Spleen (tissue), 11 donors: ENCODE measurements at regions not wholly inside any gene's neighbourhood (a gene's known extent, or its start where the extent isn't known, plus 50 kb on each side); places are given as distances from the start of the nearest gene placed in this dataset.

Experiments
- DNase-seq: peaks from one replicate; pipeline ENCODE4 v3.0.0-alpha.2; 2020
- H3K27ac ChIP-seq, 8 donors: fragments of 200-600 bp; sonication (generic) in 7 of 8; 1 replicate in 4 of 8; 2 replicates in 4 of 8; pipeline versions ENCODE4 v1.5.0 to v1.8.0; 2016 to 2021; ENCODE audit warnings: inconsistent platforms in 4 of 8, mild to moderate bottlenecking in 4 of 8, moderate library complexity in 1 of 8
- H3K27me3 ChIP-seq, 7 donors: fragments of 200-600 bp; sonication (generic) in 6 of 7; replicated peaks in 1 of 7; 1 replicate in 4 of 7; 2 replicates in 3 of 7; pipeline versions ENCODE4 v1.5.0 to v1.8.0; 2016 to 2021; ENCODE audit warnings: inconsistent platforms in 3 of 7, mild to moderate bottlenecking in 1 of 7
- H3K36me3 ChIP-seq, 6 donors: fragments of 200-600 bp; sonication (generic) in 5 of 6; 1 replicate in 4 of 6; 2 replicates in 2 of 6; pipeline versions ENCODE4 v1.5.0 to v1.8.0; 2016 to 2021; ENCODE audit warnings: inconsistent platforms in 2 of 6
- H3K4me1 ChIP-seq, 6 donors: fragments of 200-600 bp; sonication (generic) in 5 of 6; 1 replicate in 3 of 6; 2 replicates in 3 of 6; pipeline versions ENCODE4 v1.5.0 to v1.8.0; 2016 to 2021; ENCODE audit warnings: inconsistent platforms in 3 of 6
- H3K4me3 ChIP-seq, 8 donors: fragments of 200-600 bp; sonication (generic) in 7 of 8; 1 replicate in 4 of 8; 2 replicates in 4 of 8; pipeline versions ENCODE4 v1.5.0 to v1.8.0; 2016 to 2021; ENCODE audit warnings: inconsistent platforms in 4 of 8, mild to moderate bottlenecking in 4 of 8, moderate library complexity in 2 of 8
- H3K9me3 ChIP-seq, 8 donors: fragments of 200-600 bp; sonication (generic) in 7 of 8; 1 replicate in 4 of 8; 2 replicates in 4 of 8; pipeline versions ENCODE4 v1.5.0 to v1.8.0; 2016 to 2021; ENCODE audit warnings: inconsistent platforms in 4 of 8
- CTCF ChIP-seq, 11 experiments: fragments of 200-600 bp in 7 of 11; fragments of 450-650 bp in 4 of 11; sonication (generic) in 4 of 11; IDR thresholded peaks in 8 of 11; conservative IDR thresholded peaks in 3 of 11; 1 replicate in 7 of 11; 2 replicates in 4 of 11; pipeline versions ENCODE4 v1.4.0 to v1.8.0; 2016 to 2021; ENCODE audit warnings: antibody characterized with exemption in 11 of 11, inconsistent platforms in 4 of 11, mild to moderate bottlenecking in 1 of 11
- POLR2A ChIP-seq, 3 donors: fragments of 450-650 bp; IDR thresholded peaks; one replicate each; pipeline ENCODE4 v1.5.1; 2017; ENCODE audit warnings: antibody characterized with exemption in 3 of 3, mild to moderate bottlenecking in 1 of 3
- POLR2AphosphoS5 ChIP-seq, 3 donors: sonication (generic); formaldehyde crosslinking; IDR thresholded peaks; one replicate each; pipeline ENCODE4 v1.5.1; 2017; ENCODE audit warnings: antibody characterized with exemption in 3 of 3
- WGBS, 5 donors: extraction: QIAGEN DNeasy Blood & Tissue Kit in 3 of 5; methylation state at CpG; one replicate each; pipeline versions ENCODE4 v1.1.5 to v1.1.7; 2013 to 2018; 5-methylcytosine and 5-hydroxymethylcytosine counted together
- intact Hi-C: fragments of 100-400 bp; cut with DNase I; formaldehyde crosslinking; loops from one replicate; pipeline ENCODE4 v1.15.0; 2023; ENCODE audit warnings: low total_unique reads
- donor health status: healthy with polysubstance abuse.
- donor health status: DM: no; HTN: no; CAD: no; lungs with moderate emphysema.
- donor health status: DM: no; HTN: no; CAD: no.
- donor health status: Bipolar disorder and iron deficiency.
- donor health status: healthy.
- donor health status: DM: no; HTN: no; CAD: no.
- donor health status: DM: yes; HTN: yes; CAD: no.

- WGBS, 5 donors = 85 to 94% (median 92%) methylated on average over 9 to 10 of the region's 10 CpGs
- intact Hi-C loops = no loop called here
- no peak overlapping the region for H3K4me3 ChIP-seq
- no peak overlapping the region for H3K27ac ChIP-seq
- H3K9me3 ChIP-seq = no peaks in the 10 kb centered on the region
- H3K4me1 ChIP-seq = no peaks in the 10 kb centered on the region
- DNase-seq = no peak
- H3K27me3 ChIP-seq = peaks cover 0 to 10% (median 0%) of the 10 kb centered on the region in 7 donors
- TF ChIP-seq CTCF (IDR thresholded peaks at IDR 0.05 in 8 of 11, conservative IDR thresholded peaks at IDR 0.05 in 3 of 11) (no peak), POLR2AphosphoS5 (IDR thresholded peaks at IDR 0.05) (no peak), POLR2A (IDR thresholded peaks at IDR 0.05) (no peak)
- no peaks in the 10 kb centered on the region for H3K36me3 ChIP-seq
Observed at GRCh38 chr6:156389296-156389695, 387.9 kb upstream of the ARID1B start.

GRCh38 chr6:156387472-156387871 is 389.7 kb upstream of the ARID1B start:
- H3K36me3 ChIP-seq = no peaks in the 10 kb centered on the region
- H3K4me3 ChIP-seq = no peak overlapping the region
- TF ChIP-seq POLR2AphosphoS5 (IDR thresholded peaks at IDR 0.05) (no peak), POLR2A (IDR thresholded peaks at IDR 0.05) (no peak), CTCF (IDR thresholded peaks at IDR 0.05 in 8 of 11, conservative IDR thresholded peaks at IDR 0.05 in 3 of 11) (no peak)
- intact Hi-C loops = no loop called here
- no peaks in the 10 kb centered on the region for H3K9me3 ChIP-seq
- DNase-seq = no peak
- no peak overlapping the region for H3K27ac ChIP-seq
- whole genome bisulfite sequencing, 5 donors = 89 to 94% (median 93%) methylated on average over 4 of the region's 4 CpGs
- H3K27me3 ChIP-seq = peaks cover 0 to 6% (median 0%) of the 10 kb centered on the region in 7 donors
- no peaks in the 10 kb centered on the region for H3K4me1 ChIP-seq

- no peaks in the 10 kb centered on the region for H3K27me3 ChIP-seq
- H3K27ac ChIP-seq = no peak overlapping the region
- no peaks in the 10 kb centered on the region for H3K36me3 ChIP-seq
- no peak for TF ChIP-seq POLR2AphosphoS5 (IDR thresholded peaks at IDR 0.05)
- TF ChIP-seq CTCF (IDR thresholded peaks at IDR 0.05 in 8 of 11, conservative IDR thresholded peaks at IDR 0.05 in 3 of 11) = no peak
- TF ChIP-seq POLR2A (IDR thresholded peaks at IDR 0.05) = no peak
- intact Hi-C loops = no loop called here
- no peaks in the 10 kb centered on the region for H3K9me3 ChIP-seq
- no peaks in the 10 kb centered on the region for H3K4me1 ChIP-seq
- DNase-seq = no peak
- 85 to 93% (median 92%) methylated on average over 2 of the region's 2 CpGs for whole genome bisulfite sequencing, 5 donors
- H3K4me3 ChIP-seq = no peak overlapping the region
Observed at GRCh38 chr6:156383059-156383458, 394.1 kb upstream of the ARID1B start.

- no peak overlapping the region for H3K4me3 ChIP-seq
- 71 to 90% (median 82%) methylated on average over 7 of the region's 7 CpGs for WGBS, 5 donors
- no peak overlapping the region for H3K27ac ChIP-seq
- TF ChIP-seq POLR2A (IDR thresholded peaks at IDR 0.05) (no peak), POLR2AphosphoS5 (IDR thresholded peaks at IDR 0.05) (no peak), CTCF (IDR thresholded peaks at IDR 0.05 in 8 of 11, conservative IDR thresholded peaks at IDR 0.05 in 3 of 11) (no peak)
- no peaks in the 10 kb centered on the region for H3K4me1 ChIP-seq
- intact Hi-C loops = no loop called here
- H3K36me3 ChIP-seq = no peaks in the 10 kb centered on the region
- H3K27me3 ChIP-seq = no peaks in the 10 kb centered on the region
- DNase-seq = no peak
- H3K9me3 ChIP-seq = no peaks in the 10 kb centered on the region
Observed at GRCh38 chr6:156379392-156380289, 397.5 kb upstream of the ARID1B start.
